Upper lobe of left lung (tissue), 6 donors: ENCODE measurements at regions not wholly inside any gene's neighbourhood (a gene's known extent, or its start where the extent isn't known, plus 50 kb on each side); places are given as distances from the start of the nearest gene placed in this dataset.

Source experiments
- ATAC-seq, 2 donors: fragments of 200-7000 bp; cut with Tn5 transposase; one replicate each; pipeline ENCODE4 v1.9.1; 2022; ENCODE audit warnings: mild to moderate bottlenecking in 2 of 2, moderate library complexity in 2 of 2; ENCODE audit not compliant: low FRiP score in 2 of 2
- DNase-seq, 2 donors: peaks; one replicate each; pipeline ENCODE4 v3.0.0-alpha.2; 2019 to 2020
- H3K27ac ChIP-seq, 4 donors: fragments of 200-600 bp; sonication (generic); one replicate each; pipeline ENCODE4 v1.5.1; 2016 to 2019
- H3K27me3 ChIP-seq, 4 donors: fragments of 200-600 bp; sonication (generic); one replicate each; pipeline ENCODE4 v1.5.1; 2017 to 2019
- H3K36me3 ChIP-seq, 4 donors: fragments of 200-600 bp; sonication (generic); one replicate each; pipeline ENCODE4 v1.5.1; 2016 to 2019
- H3K4me1 ChIP-seq, 4 donors: fragments of 200-600 bp; sonication (generic); one replicate each; pipeline ENCODE4 v1.5.1; 2018 to 2019
- H3K4me3 ChIP-seq, 4 donors: fragments of 200-600 bp; sonication (generic); one replicate each; pipeline ENCODE4 v1.5.1; 2017 to 2019; ENCODE audit warnings: mild to moderate bottlenecking in 2 of 4, moderate library complexity in 1 of 4
- H3K9me3 ChIP-seq, 4 donors: fragments of 200-600 bp; sonication (generic); one replicate each; pipeline ENCODE4 v1.5.1; 2018 to 2019
- CTCF ChIP-seq, 6 experiments: fragments of 450-650 bp in 4 of 6; fragments of 200-600 bp in 2 of 6; sonication (generic) in 2 of 6; IDR thresholded peaks; one replicate each; pipeline ENCODE4 v1.5.1; 2016 to 2019; ENCODE audit warnings: antibody characterized with exemption in 6 of 6
- EP300 ChIP-seq, 4 donors: sonication (generic); formaldehyde crosslinking; IDR thresholded peaks; one replicate each; pipeline ENCODE4 v1.5.1; 2017; ENCODE audit warnings: antibody characterized with exemption in 4 of 4, control low read depth in 2 of 4
- POLR2A ChIP-seq, 4 donors: fragments of 450-650 bp; IDR thresholded peaks; one replicate each; pipeline ENCODE4 v1.5.1; 2016 to 2017; ENCODE audit warnings: antibody characterized with exemption in 4 of 4, mild to moderate bottlenecking in 2 of 4
- POLR2AphosphoS5 ChIP-seq, 2 donors: sonication (generic); formaldehyde crosslinking; IDR thresholded peaks; one replicate each; pipeline ENCODE4 v1.5.1; 2017; ENCODE audit warnings: antibody characterized with exemption in 2 of 2
- WGBS, 2 donors: methylation state at CpG; one replicate each; pipeline ENCODE4 v1.1.5; 2017 to 2018; 5-methylcytosine and 5-hydroxymethylcytosine counted together
- donor health status: DM: no; HTN: no; CAD: no; lungs with moderate emphysema.
- donor health status: DM: no; HTN: yes; CAD: no; lungs with severe emphysema.

DNA sequence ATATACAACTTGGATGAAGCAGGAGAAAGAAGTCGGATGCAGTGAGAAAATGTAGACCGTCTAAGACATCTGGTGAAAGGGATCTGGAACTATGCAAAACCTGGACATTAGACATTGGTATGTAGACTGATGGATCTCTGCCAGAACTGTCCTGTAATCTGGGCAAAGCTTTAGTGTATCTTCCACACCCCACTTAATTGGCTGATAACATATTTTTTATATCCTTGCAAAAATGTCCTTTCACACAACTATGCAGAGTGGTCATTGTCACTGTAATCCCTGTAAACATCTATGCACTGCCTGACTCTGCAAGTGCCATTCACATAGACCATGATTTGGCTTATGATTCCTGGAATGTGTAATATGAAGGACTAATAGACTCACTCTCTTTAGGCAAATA is 163.1 kb downstream of the TUSC7 start:
- H3K4me3 ChIP-seq = no peak overlapping the region
- no peak overlapping the region for H3K27ac ChIP-seq
- ATAC-seq = no peak
- H3K27me3 ChIP-seq = no peaks in the 10 kb centered on the region
- TF ChIP-seq POLR2A (IDR thresholded peaks at IDR 0.05) (no peak), CTCF (IDR thresholded peaks at IDR 0.05) (no peak), POLR2AphosphoS5 (IDR thresholded peaks at IDR 0.05) (no peak), EP300 (IDR thresholded peaks at IDR 0.05) (no peak)
- no peaks in the 10 kb centered on the region for H3K36me3 ChIP-seq
- WGBS, 2 donors = 58 to 76% methylated on average over 2 of the region's 2 CpGs
- no peaks in the 10 kb centered on the region for H3K4me1 ChIP-seq
- no peak for DNase-seq
- H3K9me3 ChIP-seq = no peaks in the 10 kb centered on the region

DNA sequence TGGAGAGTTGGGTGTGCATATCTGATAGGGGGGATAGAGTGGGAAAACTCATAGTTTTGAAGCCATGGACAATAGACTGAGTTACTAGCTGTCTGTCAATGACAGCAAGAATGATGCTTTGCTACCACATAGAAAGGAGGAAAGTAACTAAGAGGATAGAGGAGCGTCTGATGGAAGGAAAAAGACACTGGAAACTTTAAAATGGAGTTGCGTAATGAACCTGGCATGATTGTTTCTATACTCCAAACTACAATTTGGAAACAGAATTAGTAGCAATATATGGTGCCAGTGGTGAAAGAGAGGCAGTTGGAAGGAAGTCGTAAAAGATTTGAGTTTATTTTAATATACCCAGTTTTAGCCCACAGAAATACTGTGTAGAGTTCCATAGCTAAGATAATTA is 163.6 kb downstream of the TUSC7 start:
- WGBS, 2 donors = 77 to 87% methylated on average over 3 of the region's 3 CpGs
- Histone ChIP-seq H3K27me3 (no peaks in the 10 kb centered on the region), H3K9me3 (no peaks in the 10 kb centered on the region), H3K27ac (no peak overlapping the region), H3K4me3 (no peak overlapping the region), H3K4me1 (no peaks in the 10 kb centered on the region), H3K36me3 (no peaks in the 10 kb centered on the region)
- TF ChIP-seq POLR2A (IDR thresholded peaks at IDR 0.05) = no peak
- TF ChIP-seq EP300 (IDR thresholded peaks at IDR 0.05) = no peak
- TF ChIP-seq POLR2AphosphoS5 (IDR thresholded peaks at IDR 0.05) = no peak
- TF ChIP-seq CTCF (IDR thresholded peaks at IDR 0.05) = no peak
- ATAC-seq (no peak), DNase-seq (no peak)

DNA sequence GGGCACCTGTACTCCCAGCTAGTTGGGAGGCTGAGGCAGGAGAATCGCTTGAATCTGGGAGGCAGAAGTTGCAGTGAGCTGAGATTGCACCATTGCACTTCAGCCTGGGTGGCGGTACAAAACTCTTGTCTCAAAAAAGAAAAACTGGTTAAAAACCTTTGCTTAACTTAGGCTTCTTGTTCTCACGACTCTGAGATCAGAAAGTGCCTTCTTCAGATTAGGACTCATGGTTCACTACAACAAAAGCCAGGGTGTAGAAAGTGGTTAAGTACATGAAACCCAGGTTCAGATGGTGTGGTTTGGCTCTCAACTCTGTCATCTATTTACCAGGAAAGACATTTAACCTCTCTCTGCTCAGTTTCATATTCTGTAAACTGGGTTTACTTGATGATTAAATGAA is 168.4 kb downstream of the TUSC7 start:
- no peak for DNase-seq
- no peaks in the 10 kb centered on the region for H3K36me3 ChIP-seq
- TF ChIP-seq CTCF (IDR thresholded peaks at IDR 0.05) (no peak), POLR2AphosphoS5 (IDR thresholded peaks at IDR 0.05) (no peak), EP300 (IDR thresholded peaks at IDR 0.05) (no peak), POLR2A (IDR thresholded peaks at IDR 0.05) (no peak)
- no peaks in the 10 kb centered on the region for H3K9me3 ChIP-seq
- H3K4me1 ChIP-seq = no peaks in the 10 kb centered on the region
- ATAC-seq = no peak
- WGBS, 2 donors = 90 to 92% methylated on average over 3 of the region's 3 CpGs
- no peak overlapping the region for H3K27ac ChIP-seq
- no peak overlapping the region for H3K4me3 ChIP-seq
- no peaks in the 10 kb centered on the region for H3K27me3 ChIP-seq

DNA sequence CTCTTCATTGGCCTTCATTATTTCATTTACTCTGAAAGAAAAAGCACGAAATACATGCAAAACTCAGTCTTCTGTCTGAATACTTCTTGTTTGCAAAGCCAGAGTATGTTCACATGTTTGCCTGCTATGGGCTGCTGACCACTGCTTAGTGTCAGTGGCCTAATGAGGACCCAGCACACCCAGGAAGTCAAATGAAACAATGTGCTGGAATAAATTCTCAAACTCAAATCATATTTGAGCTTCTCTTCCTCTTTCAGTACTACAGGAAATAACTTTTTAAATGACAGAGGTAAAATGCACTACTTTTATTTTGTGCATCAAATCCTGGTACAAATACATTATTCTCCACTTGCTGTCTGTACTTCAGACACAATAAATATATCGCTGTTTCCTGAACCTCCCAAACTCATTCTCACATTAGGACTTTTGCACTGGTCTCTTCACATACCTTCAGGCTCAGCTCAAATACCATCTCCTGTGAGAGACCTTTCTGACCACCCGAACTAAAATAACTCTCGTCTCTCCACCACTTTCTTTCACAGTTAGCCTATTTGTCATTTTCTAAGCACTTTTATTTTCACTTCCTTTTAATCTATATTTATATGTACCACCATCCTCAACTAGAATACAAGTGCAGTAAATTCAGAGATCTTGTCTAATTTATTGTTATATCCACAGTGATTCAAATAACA is 176.8 kb downstream of the TUSC7 start:
- no peaks in the 10 kb centered on the region for H3K4me1 ChIP-seq
- H3K9me3 ChIP-seq = no peaks in the 10 kb centered on the region
- no peaks in the 10 kb centered on the region for H3K36me3 ChIP-seq
- no peak for ATAC-seq
- H3K27me3 ChIP-seq = no peaks in the 10 kb centered on the region
- 56 to 67% methylated on average over 4 of the region's 4 CpGs for WGBS, 2 donors
- TF ChIP-seq CTCF (IDR thresholded peaks at IDR 0.05) (no peak), POLR2AphosphoS5 (IDR thresholded peaks at IDR 0.05) (no peak), POLR2A (IDR thresholded peaks at IDR 0.05) (no peak), EP300 (IDR thresholded peaks at IDR 0.05) (no peak)
- no peak for DNase-seq
- no peak overlapping the region for H3K27ac ChIP-seq
- no peak overlapping the region for H3K4me3 ChIP-seq

DNA sequence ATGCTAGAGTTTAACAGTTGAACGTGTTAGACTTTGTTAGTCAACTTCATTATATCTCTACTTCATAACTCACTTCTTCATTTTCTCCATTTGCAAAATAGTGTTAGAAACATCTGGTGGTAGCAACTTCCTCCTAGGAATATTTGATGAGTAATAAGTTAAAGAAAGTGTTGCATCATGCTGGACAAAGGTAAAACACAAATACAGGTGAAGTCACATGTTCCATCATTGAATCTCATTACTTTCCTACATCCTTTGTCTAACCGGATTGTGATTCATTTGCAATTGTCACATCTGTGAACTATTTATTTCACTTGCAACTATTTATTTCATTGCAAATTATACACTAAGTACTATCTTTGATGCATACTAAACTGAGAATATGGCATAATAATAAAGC is 186.5 kb downstream of the TUSC7 start:
- TF ChIP-seq POLR2A (IDR thresholded peaks at IDR 0.05) = no peak
- DNase-seq = no peak
- Histone ChIP-seq H3K4me1 (no peaks in the 10 kb centered on the region), H3K36me3 (no peaks in the 10 kb centered on the region), H3K27me3 (no peaks in the 10 kb centered on the region), H3K27ac (no peak overlapping the region), H3K4me3 (no peak overlapping the region), H3K9me3 (no peaks in the 10 kb centered on the region)
- ATAC-seq = no peak
- WGBS, 2 donors = 76 to 84% methylated on average over 2 of the region's 2 CpGs
